ENCODE measurements at regions not wholly inside any gene's neighbourhood (a gene's known extent, or its start where the extent isn't known, plus 50 kb on each side); places are given as distances from the start of the nearest gene placed in this dataset.

- ChIA-PET POLR2A (no interaction called here), CTCF (no interaction called here)
- TF ChIP-seq CTCF (IDR thresholded peaks at IDR 0.05; ENCODE audit: insufficient read depth, low read depth, low read length), result no peak
- H3K4me3 ChIP-seq (ENCODE audit: low read depth, low read length), result no peak overlapping the region
- H3K27me3 ChIP-seq (ENCODE audit: control insufficient read depth, insufficient read depth, low read length), result no peaks in the 10 kb centered on the region
- H3K36me3 ChIP-seq (ENCODE audit: control insufficient read depth, insufficient read depth, low read length), result no peaks in the 10 kb centered on the region
- no peak for DNase-seq (ENCODE audit: low read depth)
Measured at GRCh38 chr11:29685361-29685760, 331.5 kb downstream of the KCNA4 start.

GRCh38 chr11:29682856-29683255, 334.0 kb downstream of the KCNA4 start:
- H3K36me3 ChIP-seq (ENCODE audit: control insufficient read depth, insufficient read depth, low read length), result no peaks in the 10 kb centered on the region
- H3K4me3 ChIP-seq (ENCODE audit: low read depth, low read length), result no peak overlapping the region
- no peak for DNase-seq (ENCODE audit: low read depth)
- CTCF ChIA-PET, result no interaction called here
- POLR2A ChIA-PET, result no interaction called here
- TF ChIP-seq CTCF (IDR thresholded peaks at IDR 0.05; ENCODE audit: insufficient read depth, low read depth, low read length), result no peak
- no peaks in the 10 kb centered on the region for H3K27me3 ChIP-seq (ENCODE audit: control insufficient read depth, insufficient read depth, low read length)

DNA sequence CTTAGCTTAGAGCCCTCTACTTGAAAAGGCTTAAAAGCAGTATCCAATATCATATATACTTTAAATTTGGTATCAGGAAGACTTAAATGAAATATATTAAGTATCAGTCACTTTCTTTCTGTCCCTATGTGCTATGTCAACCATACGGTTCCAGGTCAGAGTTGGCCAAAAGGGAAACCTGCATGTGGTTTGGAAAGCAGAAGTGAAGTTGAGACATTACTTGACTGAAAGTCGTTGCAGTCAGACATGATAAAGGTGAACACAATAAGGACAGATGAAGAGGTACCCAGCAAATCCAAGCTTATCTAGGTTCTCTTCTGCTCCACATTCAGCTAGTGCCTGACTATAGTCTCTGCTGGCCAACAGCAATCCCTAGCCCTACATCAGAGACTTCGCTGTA, 336.8 kb downstream of the KCNA4 start:
- DNase-seq (ENCODE audit: low read depth), result no peak
- ChIA-PET POLR2A (no interaction called here), CTCF (no interaction called here)
- Histone ChIP-seq H3K27me3 (ENCODE audit: control insufficient read depth, insufficient read depth, low read length) (no peaks in the 10 kb centered on the region), H3K36me3 (ENCODE audit: control insufficient read depth, insufficient read depth, low read length) (no peaks in the 10 kb centered on the region), H3K4me3 (ENCODE audit: low read depth, low read length) (no peak overlapping the region)
- TF ChIP-seq CTCF (IDR thresholded peaks at IDR 0.05; ENCODE audit: insufficient read depth, low read depth, low read length), result no peak

DNA sequence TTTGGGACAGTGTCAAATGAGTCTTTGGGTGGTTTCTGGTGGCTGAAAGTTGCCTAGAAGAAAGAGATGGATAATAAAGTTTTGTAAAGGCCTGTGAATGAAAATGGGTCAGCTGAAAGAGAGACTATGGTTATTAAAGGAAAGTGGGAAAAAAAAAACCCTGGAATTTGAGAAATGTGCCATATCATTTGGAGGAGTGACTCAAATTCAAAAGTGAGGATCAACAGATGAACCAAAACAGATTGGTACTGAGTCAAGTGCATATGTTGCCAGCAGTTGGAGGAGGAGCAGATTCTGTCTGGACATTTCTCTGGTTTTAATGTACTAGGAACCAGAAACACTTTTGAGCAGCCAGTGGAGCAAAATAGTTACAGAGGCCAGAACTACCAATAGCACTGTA, 339.8 kb downstream of the KCNA4 start:
- POLR2A ChIA-PET, result no interaction called here
- no peak for DNase-seq (ENCODE audit: low read depth)
- Histone ChIP-seq H3K4me3 (ENCODE audit: low read depth, low read length) (no peak overlapping the region), H3K36me3 (ENCODE audit: control insufficient read depth, insufficient read depth, low read length) (no peaks in the 10 kb centered on the region), H3K27me3 (ENCODE audit: control insufficient read depth, insufficient read depth, low read length) (no peaks in the 10 kb centered on the region)
- CTCF ChIA-PET, result no interaction called here
- TF ChIP-seq CTCF (IDR thresholded peaks at IDR 0.05; ENCODE audit: insufficient read depth, low read depth, low read length), result no peak

GRCh38 chr11:29669310-29669709, 347.5 kb downstream of the KCNA4 start:
- ChIA-PET POLR2A (no interaction called here), CTCF (no interaction called here)
- no peak for DNase-seq (ENCODE audit: low read depth)
- no peaks in the 10 kb centered on the region for H3K36me3 ChIP-seq (ENCODE audit: control insufficient read depth, insufficient read depth, low read length)
- no peak for TF ChIP-seq CTCF (IDR thresholded peaks at IDR 0.05; ENCODE audit: insufficient read depth, low read depth, low read length)
- no peak overlapping the region for H3K4me3 ChIP-seq (ENCODE audit: low read depth, low read length)
- H3K27me3 ChIP-seq (ENCODE audit: control insufficient read depth, insufficient read depth, low read length), result no peaks in the 10 kb centered on the region
